ENCODE measurements at regions not wholly inside any gene's neighbourhood (a gene's known extent, or its start where the extent isn't known, plus 50 kb on each side); places are given as distances from the start of the nearest gene placed in this dataset.

DNA sequence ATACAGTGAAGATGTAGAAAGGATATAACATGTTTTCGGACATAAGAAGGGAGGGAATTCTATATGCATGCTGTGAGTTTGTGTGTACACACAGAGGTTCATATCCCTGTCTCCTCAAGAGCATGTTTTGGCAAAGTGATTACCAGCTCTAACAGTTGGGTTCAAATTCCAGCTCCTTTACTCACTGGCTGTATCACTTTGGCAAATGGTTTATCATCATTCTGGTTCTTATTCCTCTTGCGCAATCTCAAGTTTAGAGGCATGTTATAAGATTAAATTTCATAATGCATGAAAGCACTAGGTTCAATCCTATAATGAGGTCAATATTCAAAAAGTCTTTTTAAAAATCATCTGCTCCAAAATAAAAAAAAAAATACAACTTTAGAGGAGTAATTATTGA lies 107.7 kb upstream of the LRFN5 start:
- TF ChIP-seq, protein P1, sequence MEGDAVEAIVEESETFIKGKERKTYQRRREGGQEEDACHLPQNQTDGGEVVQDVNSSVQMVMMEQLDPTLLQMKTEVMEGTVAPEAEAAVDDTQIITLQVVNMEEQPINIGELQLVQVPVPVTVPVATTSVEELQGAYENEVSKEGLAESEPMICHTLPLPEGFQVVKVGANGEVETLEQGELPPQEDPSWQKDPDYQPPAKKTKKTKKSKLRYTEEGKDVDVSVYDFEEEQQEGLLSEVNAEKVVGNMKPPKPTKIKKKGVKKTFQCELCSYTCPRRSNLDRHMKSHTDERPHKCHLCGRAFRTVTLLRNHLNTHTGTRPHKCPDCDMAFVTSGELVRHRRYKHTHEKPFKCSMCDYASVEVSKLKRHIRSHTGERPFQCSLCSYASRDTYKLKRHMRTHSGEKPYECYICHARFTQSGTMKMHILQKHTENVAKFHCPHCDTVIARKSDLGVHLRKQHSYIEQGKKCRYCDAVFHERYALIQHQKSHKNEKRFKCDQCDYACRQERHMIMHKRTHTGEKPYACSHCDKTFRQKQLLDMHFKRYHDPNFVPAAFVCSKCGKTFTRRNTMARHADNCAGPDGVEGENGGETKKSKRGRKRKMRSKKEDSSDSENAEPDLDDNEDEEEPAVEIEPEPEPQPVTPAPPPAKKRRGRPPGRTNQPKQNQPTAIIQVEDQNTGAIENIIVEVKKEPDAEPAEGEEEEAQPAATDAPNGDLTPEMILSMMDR (IDR thresholded peaks at IDR 0.05 in 8 of 11, conservative IDR thresholded peaks at IDR 0.05 in 3 of 11) = no peak
- TF ChIP-seq POLR2AphosphoS5 (IDR thresholded peaks at IDR 0.05) = no peak
- TF ChIP-seq POLR2A (IDR thresholded peaks at IDR 0.05) = no peak
- H3K4me3 ChIP-seq = no peak overlapping the region
- no peaks in the 10 kb centered on the region for H3K27me3 ChIP-seq (replicated peaks in 1 of 7)
- intact Hi-C loops (cut with DNase I; ENCODE audit: low total_unique reads) = no loop called here
- no peak for DNase-seq
- no peaks in the 10 kb centered on the region for H3K36me3 ChIP-seq
- no peak overlapping the region for H3K27ac ChIP-seq
- no peaks in the 10 kb centered on the region for H3K4me1 ChIP-seq
- no peaks in the 10 kb centered on the region for H3K9me3 ChIP-seq
- 85 to 95% (median 93%) methylated on average over 2 of the region's 2 CpGs for WGBS, 5 donors

DNA sequence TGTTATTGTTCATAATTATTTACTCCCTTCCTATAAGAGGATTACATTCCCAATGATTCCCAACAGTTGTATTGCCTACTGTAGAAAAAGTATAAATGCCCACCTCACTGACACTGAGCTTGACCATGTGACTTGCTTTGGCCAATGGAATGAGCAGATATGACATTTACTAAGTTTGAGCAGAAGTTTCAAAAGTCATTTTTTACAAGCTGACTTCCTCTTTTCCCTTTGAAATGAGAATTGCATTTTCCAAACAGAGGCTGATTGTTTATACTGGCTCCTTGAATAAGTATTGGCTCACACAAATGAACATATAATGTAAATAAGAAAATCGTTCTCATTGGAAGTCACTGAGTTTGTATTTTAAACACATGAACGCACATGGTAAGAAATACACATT lies 116.4 kb upstream of the LRFN5 start:
- Histone ChIP-seq H3K4me3 (no peak overlapping the region), H3K27ac (no peak overlapping the region), H3K36me3 (no peaks in the 10 kb centered on the region), H3K4me1 (no peaks in the 10 kb centered on the region), H3K27me3 (replicated peaks in 1 of 7) (no peaks in the 10 kb centered on the region), H3K9me3 (peaks cover 0 to 4% (median 0%) of the 10 kb centered on the region in 8 donors)
- intact Hi-C loops (cut with DNase I; ENCODE audit: low total_unique reads) = no loop called here
- 79 to 91% (median 89%) methylated on average over 2 of the region's 2 CpGs for WGBS, 5 donors
- DNase-seq = no peak
- TF ChIP-seq POLR2A (IDR thresholded peaks at IDR 0.05) (no peak), POLR2AphosphoS5 (IDR thresholded peaks at IDR 0.05) (no peak)
- TF ChIP-seq, protein P1 (IDR thresholded peaks at IDR 0.05 in 8 of 11, conservative IDR thresholded peaks at IDR 0.05 in 3 of 11) = no peak

DNA sequence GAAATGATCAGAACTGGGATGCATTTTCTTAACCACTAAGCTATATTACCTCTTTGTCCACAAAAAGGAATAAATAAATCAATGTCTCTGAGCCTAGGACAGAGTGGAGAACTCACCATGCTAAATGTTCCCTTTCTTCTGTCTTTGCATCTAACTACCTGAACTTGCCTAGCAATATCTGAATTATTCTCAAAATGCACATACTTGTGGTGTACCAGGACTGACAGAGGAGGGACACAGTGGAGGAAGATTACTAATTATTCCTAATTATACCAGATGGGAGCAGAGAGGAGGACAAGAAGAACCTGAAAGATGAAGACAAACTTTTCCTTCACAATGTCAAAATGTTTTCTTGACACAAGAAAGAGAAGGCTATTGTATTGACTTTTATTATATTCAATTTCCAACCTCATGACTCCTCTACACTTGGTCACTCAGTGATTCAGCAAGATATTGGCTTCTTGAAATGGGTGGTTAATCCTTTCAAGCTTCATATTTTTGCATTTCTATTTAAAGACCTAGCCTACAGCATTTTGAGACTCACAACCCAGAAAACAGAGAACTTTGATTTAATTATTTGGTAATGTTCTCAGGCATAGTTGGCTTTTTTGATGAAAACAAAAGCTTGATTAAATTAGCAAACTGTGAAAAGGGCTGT lies 117.2 kb upstream of the LRFN5 start:
- no peaks in the 10 kb centered on the region for H3K36me3 ChIP-seq
- intact Hi-C loops (cut with DNase I; ENCODE audit: low total_unique reads) = no loop called here
- peaks cover 0 to 4% (median 0%) of the 10 kb centered on the region in 8 donors for H3K9me3 ChIP-seq
- TF ChIP-seq, protein P1 (IDR thresholded peaks at IDR 0.05 in 8 of 11, conservative IDR thresholded peaks at IDR 0.05 in 3 of 11) = no peak
- no peak for TF ChIP-seq POLR2AphosphoS5 (IDR thresholded peaks at IDR 0.05)
- no peak for TF ChIP-seq POLR2A (IDR thresholded peaks at IDR 0.05)
- H3K27ac ChIP-seq = no peak overlapping the region
- no peaks in the 10 kb centered on the region for H3K4me1 ChIP-seq
- no peak for DNase-seq
- no peaks in the 10 kb centered on the region for H3K27me3 ChIP-seq (replicated peaks in 1 of 7)
- no peak overlapping the region for H3K4me3 ChIP-seq

DNA sequence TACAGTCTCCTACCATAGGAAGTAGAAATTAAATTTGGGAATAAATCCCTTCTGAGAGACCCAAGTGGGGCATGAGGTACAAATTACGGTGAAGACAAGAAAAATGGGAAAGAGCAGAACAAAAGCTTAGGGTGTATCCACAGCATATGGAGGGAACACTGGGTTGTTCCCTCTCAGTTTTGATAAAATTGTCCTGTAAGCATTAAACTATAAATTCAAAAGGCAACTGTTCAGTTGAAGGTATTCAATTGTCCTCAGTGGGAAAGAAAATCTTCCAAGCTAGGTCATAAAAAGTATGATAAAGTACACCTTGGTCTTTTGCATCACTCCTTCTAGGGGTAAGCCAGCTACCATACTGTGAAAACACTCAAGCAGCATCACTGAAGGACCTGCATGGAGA lies 118.3 kb upstream of the LRFN5 start:
- WGBS, 5 donors = 88 to 98% (median 93%) methylated on average over 1 of the region's 1 CpG
- no peak for DNase-seq
- Histone ChIP-seq H3K4me1 (no peaks in the 10 kb centered on the region), H3K27me3 (replicated peaks in 1 of 7) (no peaks in the 10 kb centered on the region), H3K36me3 (no peaks in the 10 kb centered on the region), H3K4me3 (no peak overlapping the region), H3K27ac (no peak overlapping the region), H3K9me3 (peaks cover 0 to 4% (median 0%) of the 10 kb centered on the region in 8 donors)
- TF ChIP-seq, protein P1 (IDR thresholded peaks at IDR 0.05 in 8 of 11, conservative IDR thresholded peaks at IDR 0.05 in 3 of 11) = no peak
- no peak for TF ChIP-seq POLR2A (IDR thresholded peaks at IDR 0.05)
- TF ChIP-seq POLR2AphosphoS5 (IDR thresholded peaks at IDR 0.05) = no peak
- intact Hi-C loops (cut with DNase I; ENCODE audit: low total_unique reads) = no loop called here
